ENCODE measurements at regions not wholly inside any gene's neighbourhood (a gene's known extent, or its start where the extent isn't known, plus 50 kb on each side); places are given as distances from the start of the nearest gene placed in this dataset.

DNA sequence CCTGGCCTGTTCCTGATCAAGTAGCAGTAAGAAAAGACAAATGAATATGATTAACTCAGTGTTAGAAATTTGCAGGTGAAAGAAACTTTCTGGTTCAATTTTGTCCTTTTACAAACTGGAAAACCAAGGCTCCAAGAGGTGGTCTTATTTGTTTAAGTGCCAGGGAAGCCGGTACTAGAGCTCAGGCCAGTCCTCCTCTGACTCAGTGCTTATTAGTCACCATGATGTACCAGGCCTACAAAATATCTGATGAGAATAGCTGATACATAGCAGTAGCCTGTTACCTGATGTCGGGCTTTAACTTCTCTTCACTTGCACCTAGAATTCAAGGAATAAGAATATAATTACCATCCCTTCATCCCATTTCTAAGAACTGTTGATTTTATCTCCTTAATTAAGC, 394.8 kb downstream of the LMX1A start (continued):
- TF ChIP-seq, protein P1, sequence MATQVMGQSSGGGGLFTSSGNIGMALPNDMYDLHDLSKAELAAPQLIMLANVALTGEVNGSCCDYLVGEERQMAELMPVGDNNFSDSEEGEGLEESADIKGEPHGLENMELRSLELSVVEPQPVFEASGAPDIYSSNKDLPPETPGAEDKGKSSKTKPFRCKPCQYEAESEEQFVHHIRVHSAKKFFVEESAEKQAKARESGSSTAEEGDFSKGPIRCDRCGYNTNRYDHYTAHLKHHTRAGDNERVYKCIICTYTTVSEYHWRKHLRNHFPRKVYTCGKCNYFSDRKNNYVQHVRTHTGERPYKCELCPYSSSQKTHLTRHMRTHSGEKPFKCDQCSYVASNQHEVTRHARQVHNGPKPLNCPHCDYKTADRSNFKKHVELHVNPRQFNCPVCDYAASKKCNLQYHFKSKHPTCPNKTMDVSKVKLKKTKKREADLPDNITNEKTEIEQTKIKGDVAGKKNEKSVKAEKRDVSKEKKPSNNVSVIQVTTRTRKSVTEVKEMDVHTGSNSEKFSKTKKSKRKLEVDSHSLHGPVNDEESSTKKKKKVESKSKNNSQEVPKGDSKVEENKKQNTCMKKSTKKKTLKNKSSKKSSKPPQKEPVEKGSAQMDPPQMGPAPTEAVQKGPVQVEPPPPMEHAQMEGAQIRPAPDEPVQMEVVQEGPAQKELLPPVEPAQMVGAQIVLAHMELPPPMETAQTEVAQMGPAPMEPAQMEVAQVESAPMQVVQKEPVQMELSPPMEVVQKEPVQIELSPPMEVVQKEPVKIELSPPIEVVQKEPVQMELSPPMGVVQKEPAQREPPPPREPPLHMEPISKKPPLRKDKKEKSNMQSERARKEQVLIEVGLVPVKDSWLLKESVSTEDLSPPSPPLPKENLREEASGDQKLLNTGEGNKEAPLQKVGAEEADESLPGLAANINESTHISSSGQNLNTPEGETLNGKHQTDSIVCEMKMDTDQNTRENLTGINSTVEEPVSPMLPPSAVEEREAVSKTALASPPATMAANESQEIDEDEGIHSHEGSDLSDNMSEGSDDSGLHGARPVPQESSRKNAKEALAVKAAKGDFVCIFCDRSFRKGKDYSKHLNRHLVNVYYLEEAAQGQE (IDR thresholded peaks at IDR 0.05), result no peak
- TF ChIP-seq RAD21 (IDR thresholded peaks at IDR 0.05) (no peak), EGR1 (IDR thresholded peaks at IDR 0.05; ENCODE audit: low read depth in 2 of 2) (no peak), TAF1 (conservative IDR thresholded peaks at IDR 0.05) (no peak), FOXA2 (IDR thresholded peaks at IDR 0.05) (no peak)

DNA sequence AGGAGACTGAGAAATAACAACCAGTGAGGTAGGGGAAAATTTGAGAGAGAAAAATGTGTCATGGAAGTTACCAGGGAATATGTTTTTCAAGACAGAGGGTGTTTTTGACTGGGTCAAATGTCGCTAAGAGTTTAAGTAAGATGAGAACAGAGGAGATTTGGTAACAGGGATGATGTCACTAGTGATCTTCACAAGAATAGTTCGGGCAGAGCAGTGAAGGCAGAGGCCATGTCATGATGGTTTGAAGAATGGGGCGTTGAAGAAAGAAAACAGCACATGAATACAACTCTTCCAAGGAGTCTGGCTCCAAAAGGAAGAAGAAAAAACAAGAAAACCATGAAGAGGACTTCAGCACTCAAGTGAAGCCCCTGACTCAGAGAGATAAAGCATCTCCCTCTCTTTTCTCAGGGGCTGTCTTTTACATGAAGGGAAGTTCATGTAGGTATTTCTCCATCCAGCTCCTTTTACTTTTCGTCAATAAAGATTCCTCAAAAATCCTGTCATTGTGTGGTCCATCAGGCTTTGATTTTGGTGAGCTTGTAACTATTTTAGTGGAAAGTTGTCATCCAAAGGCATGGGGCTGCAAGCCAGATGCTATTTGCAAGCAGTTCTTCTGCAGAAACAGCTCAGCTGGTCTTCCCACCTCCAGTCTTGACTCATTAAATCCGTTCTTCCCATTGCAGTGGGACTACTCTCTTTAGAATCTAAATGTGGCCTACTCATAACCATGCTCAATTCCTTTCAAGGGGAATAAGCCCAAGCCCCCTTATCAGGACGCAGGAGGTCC, 397.3 kb downstream of the LMX1A start:
- TF ChIP-seq YY1 (IDR thresholded peaks at IDR 0.05) (no peak), RAD21 (IDR thresholded peaks at IDR 0.05) (no peak), HNF4A (conservative IDR thresholded peaks at IDR 0.05) (no peak), JUND (IDR thresholded peaks at IDR 0.05) (no peak), TAF1 (conservative IDR thresholded peaks at IDR 0.05) (no peak), FOXA2 (IDR thresholded peaks at IDR 0.05) (no peak), RXRA (IDR thresholded peaks at IDR 0.05) (no peak), FOXA1 (IDR thresholded peaks at IDR 0.05) (no peak), EGR1 (IDR thresholded peaks at IDR 0.05; ENCODE audit: low read depth in 2 of 2) (no peak), NR2F2 (IDR thresholded peaks at IDR 0.05) (no peak), HNF4G (IDR thresholded peaks at IDR 0.05) (no peak), SP1 (IDR thresholded peaks at IDR 0.05) (no peak), GABPA (IDR thresholded peaks at IDR 0.05 in 1 of 2, conservative IDR thresholded peaks at IDR 0.05 in 1 of 2) (no peak)
- TF ChIP-seq, protein P1 (IDR thresholded peaks at IDR 0.05), result no peak
- TF ChIP-seq, protein P2, sequence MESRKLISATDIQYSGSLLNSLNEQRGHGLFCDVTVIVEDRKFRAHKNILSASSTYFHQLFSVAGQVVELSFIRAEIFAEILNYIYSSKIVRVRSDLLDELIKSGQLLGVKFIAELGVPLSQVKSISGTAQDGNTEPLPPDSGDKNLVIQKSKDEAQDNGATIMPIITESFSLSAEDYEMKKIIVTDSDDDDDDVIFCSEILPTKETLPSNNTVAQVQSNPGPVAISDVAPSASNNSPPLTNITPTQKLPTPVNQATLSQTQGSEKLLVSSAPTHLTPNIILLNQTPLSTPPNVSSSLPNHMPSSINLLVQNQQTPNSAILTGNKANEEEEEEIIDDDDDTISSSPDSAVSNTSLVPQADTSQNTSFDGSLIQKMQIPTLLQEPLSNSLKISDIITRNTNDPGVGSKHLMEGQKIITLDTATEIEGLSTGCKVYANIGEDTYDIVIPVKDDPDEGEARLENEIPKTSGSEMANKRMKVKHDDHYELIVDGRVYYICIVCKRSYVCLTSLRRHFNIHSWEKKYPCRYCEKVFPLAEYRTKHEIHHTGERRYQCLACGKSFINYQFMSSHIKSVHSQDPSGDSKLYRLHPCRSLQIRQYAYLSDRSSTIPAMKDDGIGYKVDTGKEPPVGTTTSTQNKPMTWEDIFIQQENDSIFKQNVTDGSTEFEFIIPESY (IDR thresholded peaks at IDR 0.05), result no peak
- TF ChIP-seq, protein P3, sequence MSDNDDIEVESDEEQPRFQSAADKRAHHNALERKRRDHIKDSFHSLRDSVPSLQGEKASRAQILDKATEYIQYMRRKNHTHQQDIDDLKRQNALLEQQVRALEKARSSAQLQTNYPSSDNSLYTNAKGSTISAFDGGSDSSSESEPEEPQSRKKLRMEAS (IDR thresholded peaks at IDR 0.05), result no peak
- TF ChIP-seq, protein P4, sequence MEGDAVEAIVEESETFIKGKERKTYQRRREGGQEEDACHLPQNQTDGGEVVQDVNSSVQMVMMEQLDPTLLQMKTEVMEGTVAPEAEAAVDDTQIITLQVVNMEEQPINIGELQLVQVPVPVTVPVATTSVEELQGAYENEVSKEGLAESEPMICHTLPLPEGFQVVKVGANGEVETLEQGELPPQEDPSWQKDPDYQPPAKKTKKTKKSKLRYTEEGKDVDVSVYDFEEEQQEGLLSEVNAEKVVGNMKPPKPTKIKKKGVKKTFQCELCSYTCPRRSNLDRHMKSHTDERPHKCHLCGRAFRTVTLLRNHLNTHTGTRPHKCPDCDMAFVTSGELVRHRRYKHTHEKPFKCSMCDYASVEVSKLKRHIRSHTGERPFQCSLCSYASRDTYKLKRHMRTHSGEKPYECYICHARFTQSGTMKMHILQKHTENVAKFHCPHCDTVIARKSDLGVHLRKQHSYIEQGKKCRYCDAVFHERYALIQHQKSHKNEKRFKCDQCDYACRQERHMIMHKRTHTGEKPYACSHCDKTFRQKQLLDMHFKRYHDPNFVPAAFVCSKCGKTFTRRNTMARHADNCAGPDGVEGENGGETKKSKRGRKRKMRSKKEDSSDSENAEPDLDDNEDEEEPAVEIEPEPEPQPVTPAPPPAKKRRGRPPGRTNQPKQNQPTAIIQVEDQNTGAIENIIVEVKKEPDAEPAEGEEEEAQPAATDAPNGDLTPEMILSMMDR (IDR thresholded peaks at IDR 0.05; ENCODE audit: low read depth, low read length, missing input control), result no peak
- TF ChIP-seq, protein P5, sequence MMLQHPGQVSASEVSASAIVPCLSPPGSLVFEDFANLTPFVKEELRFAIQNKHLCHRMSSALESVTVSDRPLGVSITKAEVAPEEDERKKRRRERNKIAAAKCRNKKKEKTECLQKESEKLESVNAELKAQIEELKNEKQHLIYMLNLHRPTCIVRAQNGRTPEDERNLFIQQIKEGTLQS (IDR thresholded peaks at IDR 0.05), result no peak
- H3K4me3 ChIP-seq (ENCODE audit: low read depth in 1 of 3, low read length in 3 of 3), result no peak overlapping the region
- H3K27ac ChIP-seq (ENCODE audit: low read depth in 1 of 2, low read length in 2 of 2), result no peak overlapping the region
- H3K27me3 ChIP-seq (ENCODE audit: control insufficient read depth in 4 of 4, insufficient read depth in 4 of 4, low read length in 3 of 4), result no peaks in the 10 kb centered on the region
- no peaks in the 10 kb centered on the region for H3K9me3 ChIP-seq (ENCODE audit: control insufficient read depth in 4 of 4, low read length in 3 of 4)
- H3K9ac ChIP-seq (ENCODE audit: low read depth in 1 of 2, low read length in 2 of 2), result no peak overlapping the region
- no peaks in the 10 kb centered on the region for H3K36me3 ChIP-seq (ENCODE audit: control insufficient read depth in 4 of 4, insufficient read depth in 3 of 4, low read depth in 1 of 4, low read length in 3 of 4)
- no peak for DNase-seq (ENCODE audit: low spot score)
- 70% methylated on average over 6 of the region's 6 CpGs for WGBS
- H3K4me1 ChIP-seq (ENCODE audit: control insufficient read depth in 4 of 4, insufficient read depth in 4 of 4, low read length in 3 of 4), result no peaks in the 10 kb centered on the region

All from liver (tissue), 8 donors.